Smooth muscle cell (in vitro differentiated cells): ENCODE measurements at regions not wholly inside any gene's neighbourhood (a gene's known extent, or its start where the extent isn't known, plus 50 kb on each side); places are given as distances from the start of the nearest gene placed in this dataset.

Source experiments
- DNase-seq: peaks from one replicate; lab custom pipeline; 2025; ENCODE audit not compliant: unreplicated experiment; lab: John Stamatoyannopoulos, UW
- H2AFZ ChIP-seq: fragments of 200-600 bp; sonication (generic); 2 replicates; pipeline ENCODE4 v1.6.0; 2016; ENCODE audit warnings: antibody characterized with exemption, low read depth, mild to moderate bottlenecking
- H3F3A ChIP-seq: fragments of 200-600 bp; sonication (generic); 2 replicates; pipeline ENCODE4 v1.6.0; 2017; ENCODE audit warnings: antibody characterized with exemption, low read depth
- H3K27ac ChIP-seq: fragments of 200-600 bp; sonication (generic); 2 replicates; pipeline ENCODE4 v1.5.1; 2016; ENCODE audit warnings: low read depth, mild to moderate bottlenecking
- H3K27me3 ChIP-seq: fragments of 200-600 bp; sonication (generic); 2 replicates; pipeline ENCODE4 v1.6.1; 2016; ENCODE audit warnings: low read depth, mild to moderate bottlenecking
- H3K36me3 ChIP-seq: fragments of 200-600 bp; sonication (generic); 2 replicates; pipeline ENCODE4 v1.5.1; 2016; ENCODE audit warnings: low read depth
- H3K4me1 ChIP-seq: fragments of 200-600 bp; sonication (generic); 2 replicates; pipeline ENCODE4 v1.5.1; 2016; ENCODE audit warnings: low read depth
- H3K4me2 ChIP-seq: fragments of 200-600 bp; sonication (generic); 2 replicates; pipeline ENCODE4 v1.6.0; 2016; ENCODE audit warnings: mild to moderate bottlenecking
- H3K4me3 ChIP-seq: fragments of 200-600 bp; sonication (generic); 2 replicates; pipeline ENCODE4 v1.5.1; 2016; ENCODE audit warnings: mild to moderate bottlenecking
- H3K79me2 ChIP-seq: fragments of 200-600 bp; sonication (generic); 2 replicates; pipeline ENCODE4 v1.6.0; 2016; ENCODE audit warnings: low read depth, mild to moderate bottlenecking
- H3K9ac ChIP-seq: fragments of 200-600 bp; sonication (generic); 2 replicates; pipeline ENCODE4 v1.6.0; 2016; ENCODE audit warnings: low read depth
- H3K9me3 ChIP-seq: fragments of 200-600 bp; sonication (generic); replicated peaks from 2 replicates; pipeline ENCODE4 v1.5.1; 2016; ENCODE audit warnings: low read depth
- H4K20me1 ChIP-seq: fragments of 200-600 bp; sonication (generic); 2 replicates; pipeline ENCODE4 v1.6.0; 2016; ENCODE audit warnings: low read depth
- CTCF ChIP-seq: fragments of 200-600 bp; sonication (generic); IDR thresholded peaks from 2 replicates; pipeline ENCODE4 v1.5.1; 2017; ENCODE audit warnings: borderline replicate concordance, mild to moderate bottlenecking, antibody characterized with exemption; ENCODE audit not compliant: insufficient read depth, poor library complexity, severe bottlenecking
- WGBS: methylation state at CpG from one replicate; pipeline ENCODE4 v1.1.7; 2016; ENCODE audit warnings: low lambda C conversion rate; 5-methylcytosine and 5-hydroxymethylcytosine counted together

GRCh38 chr13:40143559-40143958 lies 488.1 kb downstream of the COG6 start:
- Histone ChIP-seq H3K4me1 (no peaks in the 10 kb centered on the region), H4K20me1 (no peaks in the 10 kb centered on the region), H3K27me3 (no peaks in the 10 kb centered on the region), H3K27ac (no peak overlapping the region), H3K4me2 (no peak overlapping the region), H3K9me3 (no peaks in the 10 kb centered on the region), H3F3A (peaks cover 6% of the 10 kb centered on the region), H3K36me3 (no peaks in the 10 kb centered on the region), H3K4me3 (no peak overlapping the region), H3K79me2 (no peaks in the 10 kb centered on the region), H2AFZ (no peak overlapping the region), H3K9ac (no peak overlapping the region)
- 96% methylated on average over 6 of the region's 6 CpGs for WGBS
- DNase-seq, result no peak
- TF ChIP-seq CTCF, result no peak

GRCh38 chr13:40145139-40145538 lies 489.7 kb downstream of the COG6 start:
- TF ChIP-seq CTCF, result no peak
- H2AFZ ChIP-seq, result no peak overlapping the region
- H3K9me3 ChIP-seq, result no peaks in the 10 kb centered on the region
- no peaks in the 10 kb centered on the region for H3K79me2 ChIP-seq
- H3K36me3 ChIP-seq, result no peaks in the 10 kb centered on the region
- H4K20me1 ChIP-seq, result no peaks in the 10 kb centered on the region
- WGBS, result 91% methylated on average over 7 of the region's 7 CpGs
- H3K27me3 ChIP-seq, result no peaks in the 10 kb centered on the region
- H3K27ac ChIP-seq, result no peak overlapping the region
- no peak overlapping the region for H3K4me3 ChIP-seq
- no peak overlapping the region for H3K9ac ChIP-seq
- no peak for DNase-seq
- H3K4me1 ChIP-seq, result peaks cover 7% of the 10 kb centered on the region
- peaks cover 4% of the 10 kb centered on the region for H3F3A ChIP-seq
- H3K4me2 ChIP-seq, result no peak overlapping the region

- no peak overlapping the region for H3K9ac ChIP-seq
- no peaks in the 10 kb centered on the region for H3K79me2 ChIP-seq
- H3K4me3 ChIP-seq, result no peak overlapping the region
- H3K36me3 ChIP-seq, result no peaks in the 10 kb centered on the region
- 81% methylated on average over 5 of the region's 5 CpGs for WGBS
- H3F3A ChIP-seq, result peaks cover 4% of the 10 kb centered on the region
- peaks cover 7% of the 10 kb centered on the region for H3K4me1 ChIP-seq
- H4K20me1 ChIP-seq, result no peaks in the 10 kb centered on the region
- no peak for TF ChIP-seq CTCF
- H3K27ac ChIP-seq, result no peak overlapping the region
- no peaks in the 10 kb centered on the region for H3K27me3 ChIP-seq
- H2AFZ ChIP-seq, result no peak overlapping the region
- no peak for DNase-seq
- no peaks in the 10 kb centered on the region for H3K9me3 ChIP-seq
- H3K4me2 ChIP-seq, result no peak overlapping the region
These were observed 490.6 kb downstream of the COG6 start for GRCh38 chr13:40146063-40146462.

GRCh38 chr13:40146611-40147117 lies 491.2 kb downstream of the COG6 start:
- H4K20me1 ChIP-seq, result no peaks in the 10 kb centered on the region
- peaks cover 12% of the 10 kb centered on the region for H3K4me1 ChIP-seq
- no peak for DNase-seq
- H3F3A ChIP-seq, result peaks cover 4% of the 10 kb centered on the region
- H3K4me3 ChIP-seq, result no peak overlapping the region
- 63% methylated on average over 11 of the region's 11 CpGs for WGBS
- no peak overlapping the region for H3K4me2 ChIP-seq
- H3K27ac ChIP-seq, result no peak overlapping the region
- no peaks in the 10 kb centered on the region for H3K27me3 ChIP-seq
- no peak overlapping the region for H3K9ac ChIP-seq
- no peak overlapping the region for H2AFZ ChIP-seq
- no peaks in the 10 kb centered on the region for H3K36me3 ChIP-seq
- H3K9me3 ChIP-seq, result no peaks in the 10 kb centered on the region
- TF ChIP-seq CTCF, result no peak
- no peaks in the 10 kb centered on the region for H3K79me2 ChIP-seq
